ENCODE measurements at regions not wholly inside any gene's neighbourhood (a gene's known extent, or its start where the extent isn't known, plus 50 kb on each side); places are given as distances from the start of the nearest gene placed in this dataset.

DNA sequence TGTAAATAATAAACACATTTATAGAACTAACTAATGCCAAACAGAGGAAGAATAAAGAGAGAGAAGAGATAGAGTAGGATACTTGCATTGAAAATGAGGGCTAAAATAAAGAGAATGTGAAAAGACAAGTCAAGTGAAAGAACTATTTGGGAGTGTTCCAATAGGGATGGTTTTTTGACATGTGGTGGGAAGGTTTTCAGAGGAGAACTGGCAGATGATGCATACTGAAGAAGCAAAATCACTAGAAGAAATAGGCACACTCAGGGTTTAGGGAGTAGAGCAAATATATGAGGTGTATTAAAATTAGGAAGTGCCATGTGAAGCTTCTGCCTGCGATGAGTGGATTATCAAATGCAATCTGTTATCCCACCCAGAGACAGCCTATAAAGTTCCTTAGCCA is 744.8 kb downstream of the REEP3 start:
- DNase-seq (ENCODE audit: low read depth) = no peak
- TF ChIP-seq, protein P1, sequence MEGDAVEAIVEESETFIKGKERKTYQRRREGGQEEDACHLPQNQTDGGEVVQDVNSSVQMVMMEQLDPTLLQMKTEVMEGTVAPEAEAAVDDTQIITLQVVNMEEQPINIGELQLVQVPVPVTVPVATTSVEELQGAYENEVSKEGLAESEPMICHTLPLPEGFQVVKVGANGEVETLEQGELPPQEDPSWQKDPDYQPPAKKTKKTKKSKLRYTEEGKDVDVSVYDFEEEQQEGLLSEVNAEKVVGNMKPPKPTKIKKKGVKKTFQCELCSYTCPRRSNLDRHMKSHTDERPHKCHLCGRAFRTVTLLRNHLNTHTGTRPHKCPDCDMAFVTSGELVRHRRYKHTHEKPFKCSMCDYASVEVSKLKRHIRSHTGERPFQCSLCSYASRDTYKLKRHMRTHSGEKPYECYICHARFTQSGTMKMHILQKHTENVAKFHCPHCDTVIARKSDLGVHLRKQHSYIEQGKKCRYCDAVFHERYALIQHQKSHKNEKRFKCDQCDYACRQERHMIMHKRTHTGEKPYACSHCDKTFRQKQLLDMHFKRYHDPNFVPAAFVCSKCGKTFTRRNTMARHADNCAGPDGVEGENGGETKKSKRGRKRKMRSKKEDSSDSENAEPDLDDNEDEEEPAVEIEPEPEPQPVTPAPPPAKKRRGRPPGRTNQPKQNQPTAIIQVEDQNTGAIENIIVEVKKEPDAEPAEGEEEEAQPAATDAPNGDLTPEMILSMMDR (IDR thresholded peaks at IDR 0.05; ENCODE audit: control insufficient read depth, insufficient read depth, low read depth, low read length, missing control alignments) = no peak
- no peak overlapping the region for H3K4me3 ChIP-seq (ENCODE audit: control insufficient read depth, low read depth, low read length)

DNA sequence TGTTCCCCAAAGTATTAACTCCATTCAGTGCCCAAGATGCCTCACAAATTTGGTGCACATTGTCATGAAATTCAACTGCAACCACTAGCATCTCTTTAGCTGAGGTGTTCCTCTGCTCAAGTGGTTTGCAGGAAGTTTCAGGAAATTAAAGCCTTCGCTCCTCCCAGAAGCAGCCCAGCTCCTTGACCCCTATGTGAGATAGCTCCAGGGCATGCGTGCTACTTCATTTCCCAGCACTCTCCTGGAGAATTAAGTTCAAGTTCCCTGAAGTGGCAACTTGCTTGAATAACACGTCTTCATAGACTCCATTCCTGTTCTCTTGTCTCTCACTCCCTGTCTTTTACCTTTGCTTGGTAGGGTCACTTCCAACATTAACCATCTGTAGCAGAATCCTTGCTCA is 750.3 kb downstream of the REEP3 start:
- TF ChIP-seq, protein P1 (IDR thresholded peaks at IDR 0.05; ENCODE audit: control insufficient read depth, insufficient read depth, low read depth, low read length, missing control alignments) = no peak
- DNase-seq (ENCODE audit: low read depth) = no peak
- no peak overlapping the region for H3K4me3 ChIP-seq (ENCODE audit: control insufficient read depth, low read depth, low read length)

DNA sequence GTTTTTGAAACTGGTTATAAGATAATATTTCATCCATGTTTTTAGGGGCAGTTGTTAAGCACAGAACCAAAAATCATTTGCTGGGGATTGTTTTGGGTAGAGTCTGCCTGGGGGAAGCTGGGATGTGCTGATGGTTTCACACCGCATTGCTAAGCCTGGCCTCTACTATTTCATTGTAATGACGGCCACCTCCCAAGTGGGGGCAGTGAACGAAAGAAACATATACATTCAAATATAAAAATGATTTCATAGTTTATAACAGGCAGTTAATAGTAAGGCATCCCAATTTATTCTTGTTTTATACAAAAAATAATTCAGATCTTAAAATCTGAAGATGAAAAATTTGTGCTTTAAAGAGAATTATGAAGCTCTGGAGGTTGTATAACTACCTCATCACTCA is 750.8 kb downstream of the REEP3 start:
- H3K4me3 ChIP-seq (ENCODE audit: control insufficient read depth, low read depth, low read length) = no peak overlapping the region
- TF ChIP-seq, protein P1 (IDR thresholded peaks at IDR 0.05; ENCODE audit: control insufficient read depth, insufficient read depth, low read depth, low read length, missing control alignments) = no peak
- DNase-seq (ENCODE audit: low read depth) = no peak

DNA sequence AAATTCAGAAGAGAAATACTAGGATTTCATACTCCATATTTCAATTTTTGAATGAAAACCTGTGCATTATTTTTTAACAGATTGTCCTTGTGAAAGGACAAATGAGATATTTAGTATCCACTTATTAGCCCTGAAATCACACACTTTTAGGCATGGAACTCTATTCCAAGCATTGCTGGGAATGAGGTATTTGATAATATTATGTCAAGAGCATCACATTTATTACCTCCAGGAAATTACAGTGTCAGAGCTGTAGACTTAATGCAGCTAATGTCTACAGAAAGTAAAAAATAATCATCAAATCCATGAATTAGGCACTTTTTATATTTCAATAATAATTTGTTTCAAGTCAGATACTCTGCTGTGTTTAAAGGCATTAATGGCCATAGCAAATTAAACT is 753.8 kb downstream of the REEP3 start:
- TF ChIP-seq, protein P1 (IDR thresholded peaks at IDR 0.05; ENCODE audit: control insufficient read depth, insufficient read depth, low read depth, low read length, missing control alignments) = no peak
- DNase-seq (ENCODE audit: low read depth) = no peak
- no peak overlapping the region for H3K4me3 ChIP-seq (ENCODE audit: control insufficient read depth, low read depth, low read length)

DNA sequence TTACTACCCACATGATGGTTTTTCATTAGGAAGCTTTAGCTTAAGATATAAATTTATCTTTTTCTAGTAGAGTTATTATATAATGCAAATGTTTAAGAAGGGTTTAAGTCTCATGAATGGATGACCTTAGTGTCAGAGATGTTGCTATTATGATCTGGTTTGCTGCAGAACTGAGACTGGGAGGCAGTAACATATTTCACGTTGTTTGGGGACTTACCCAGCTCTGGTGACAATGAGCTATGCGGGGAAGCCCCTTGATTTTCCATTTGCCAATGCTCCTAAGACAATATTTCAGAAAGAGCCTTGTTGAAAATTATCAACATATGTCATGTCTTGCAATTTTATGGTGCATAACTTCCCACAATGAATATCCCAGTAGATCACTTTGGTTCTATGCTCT is 754.6 kb downstream of the REEP3 start:
- no peak for DNase-seq (ENCODE audit: low read depth)
- no peak overlapping the region for H3K4me3 ChIP-seq (ENCODE audit: control insufficient read depth, low read depth, low read length)
- TF ChIP-seq, protein P1 (IDR thresholded peaks at IDR 0.05; ENCODE audit: control insufficient read depth, insufficient read depth, low read depth, low read length, missing control alignments) = no peak

DNA sequence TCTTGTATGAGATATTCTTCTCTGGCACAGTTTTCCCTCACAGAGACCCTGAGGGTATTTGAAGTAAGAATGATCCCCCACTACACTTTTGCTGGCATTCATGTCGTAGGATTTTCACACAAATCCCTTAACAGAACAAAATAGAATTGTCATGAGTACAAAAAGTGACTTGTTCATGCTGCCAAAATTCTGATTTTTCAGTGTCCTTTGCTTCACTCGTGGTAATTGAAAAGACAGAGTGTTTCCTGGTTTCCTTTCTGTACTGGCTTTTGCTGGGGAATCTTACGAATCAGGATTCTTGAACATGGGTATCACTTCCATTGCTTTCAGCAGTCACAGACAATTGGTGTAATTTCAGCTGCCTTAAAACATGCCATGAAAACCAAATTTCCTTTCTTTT is 756.3 kb downstream of the REEP3 start:
- TF ChIP-seq, protein P1 (IDR thresholded peaks at IDR 0.05; ENCODE audit: control insufficient read depth, insufficient read depth, low read depth, low read length, missing control alignments) = no peak
- H3K4me3 ChIP-seq (ENCODE audit: control insufficient read depth, low read depth, low read length) = no peak overlapping the region
- DNase-seq (ENCODE audit: low read depth) = no peak

DNA sequence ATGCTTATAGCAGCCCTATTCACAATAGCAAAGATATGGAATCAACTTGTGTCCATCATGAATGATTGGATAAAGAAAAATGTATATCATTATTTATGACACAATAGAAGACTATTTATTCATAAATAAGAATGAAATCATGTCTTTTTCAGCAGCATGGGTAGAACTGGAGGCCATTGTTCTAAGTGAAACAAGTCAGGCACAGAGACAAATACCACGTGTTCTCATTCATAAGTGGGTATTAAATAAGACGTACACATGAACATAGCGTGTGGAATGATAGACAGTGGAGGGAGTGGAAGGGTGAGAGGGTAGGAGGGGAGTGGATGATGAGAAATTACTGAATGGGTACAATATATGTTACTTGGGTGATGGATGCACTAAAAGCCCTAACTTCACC is 762.4 kb downstream of the REEP3 start:
- TF ChIP-seq, protein P1 (IDR thresholded peaks at IDR 0.05; ENCODE audit: control insufficient read depth, insufficient read depth, low read depth, low read length, missing control alignments) = no peak
- no peak for DNase-seq (ENCODE audit: low read depth)
- no peak overlapping the region for H3K4me3 ChIP-seq (ENCODE audit: control insufficient read depth, low read depth, low read length)

Measured in AG09309 (cell line).